CD4-positive, alpha-beta T cell (primary cell): ENCODE measurements at regions not wholly inside any gene's neighbourhood (a gene's known extent, or its start where the extent isn't known, plus 50 kb on each side); places are given as distances from the start of the nearest gene placed in this dataset.

ENCODE experiments used
- ATAC-seq: fragments of 200-7000 bp; cut with Tn5 transposase; one replicate; pipeline ENCODE4 v1.10.0; 2022; ENCODE audit warnings: mild to moderate bottlenecking; ENCODE audit not compliant: poor library complexity
- CTCF ChIA-PET: fragments of 350-600 bp; sonication (Branson Sonifier 250); formaldehyde crosslinking; loops from one replicate; lab custom pipeline; 2021; ENCODE audit warnings: antibody characterized with exemption, inconsistent platforms; lab: Charles Lee
- POLR2A ChIA-PET: fragments of 350-600 bp; sonication (Branson Sonifier 250); formaldehyde crosslinking; loops from one replicate; lab custom pipeline; 2021; ENCODE audit warnings: antibody characterized with exemption, inconsistent platforms; lab: Charles Lee
- DNase-seq, 14 experiments: peaks; one replicate each; pipeline ENCODE4 v3.0.0-alpha.2; 2013 to 2020; ENCODE audit warnings: mixed read lengths in 2 of 14
- H3K27ac ChIP-seq, 2 donors: one replicate each; pipeline versions ENCODE4 v1.5.1 to v1.7.0; 2013; ENCODE audit warnings: low read length in 2 of 2, low read depth in 1 of 2, mild to moderate bottlenecking in 1 of 2
- H3K27me3 ChIP-seq, 2 experiments: 1 replicate in 1 of 2; 2 replicates in 1 of 2; pipeline versions ENCODE4 v1.6.1 to v1.7.0; 2013; ENCODE audit warnings: low read length in 2 of 2, control low read depth in 1 of 2, mild to moderate bottlenecking in 1 of 2, moderate library complexity in 1 of 2; ENCODE audit not compliant: insufficient read depth in 2 of 2, control insufficient read depth in 1 of 2
- H3K36me3 ChIP-seq: one replicate; pipeline ENCODE4 v1.6.1; 2013; ENCODE audit warnings: low read length, control low read depth; ENCODE audit not compliant: insufficient read depth
- H3K4me1 ChIP-seq: one replicate; pipeline ENCODE4 v1.6.1; 2013; ENCODE audit warnings: low read length, control low read depth; ENCODE audit not compliant: insufficient read depth
- H3K4me3 ChIP-seq: one replicate; pipeline ENCODE4 v1.5.1; 2013; ENCODE audit warnings: mild to moderate bottlenecking, low read length, moderate library complexity
- H3K9me3 ChIP-seq, 2 experiments: 1 replicate in 1 of 2; 2 replicates in 1 of 2; pipeline versions ENCODE4 v1.6.1 to v1.7.0; 2013; ENCODE audit warnings: low read length in 2 of 2, mild to moderate bottlenecking in 2 of 2, control low read depth in 1 of 2, moderate library complexity in 1 of 2; ENCODE audit not compliant: control insufficient read depth in 1 of 2, insufficient read depth in 1 of 2
- H3K27ac Mint-ChIP-seq: one replicate; pipeline ENCODE4 v1.8.0; 2020; ENCODE audit warnings: mixed read lengths
- H3K27me3 Mint-ChIP-seq: one replicate; pipeline ENCODE4 v1.8.0; 2021; ENCODE audit warnings: mixed read lengths
- H3K36me3 Mint-ChIP-seq: one replicate; pipeline ENCODE4 v1.8.0; 2021; ENCODE audit warnings: low read depth, mixed read lengths
- H3K4me1 Mint-ChIP-seq: one replicate; pipeline ENCODE4 v1.8.0; 2021; ENCODE audit warnings: low read depth, mixed read lengths
- H3K4me3 Mint-ChIP-seq: one replicate; pipeline ENCODE4 v1.8.0; 2020; ENCODE audit warnings: mild to moderate bottlenecking, mixed read lengths
- H3K9me3 Mint-ChIP-seq: one replicate; pipeline ENCODE4 v1.8.0; 2020; ENCODE audit warnings: mixed read lengths
- CTCF ChIP-seq: fragments of 200-600 bp; IDR thresholded peaks from one replicate; pipeline ENCODE4 v1.8.0; 2022; ENCODE audit warnings: antibody characterized with exemption, mild to moderate bottlenecking
- intact Hi-C, 2 experiments: fragments of 100-400 bp; cut with DNase I in 1 of 2; cut with micrococcal nuclease in 1 of 2; formaldehyde crosslinking; loops; one replicate each; pipeline versions ENCODE4 v1.15.1 to v1.9.0; 2023 to 2025; cut with DNase I, micrococcal nuclease

- ATAC-seq, result no peak
- Mint-ChIP-seq H3K36me3 (no peaks in the 10 kb centered on the region), H3K27me3 (peaks cover 4% of the 10 kb centered on the region), H3K4me3 (no peak overlapping the region), H3K27ac (no peak overlapping the region), H3K9me3 (no peaks in the 10 kb centered on the region), H3K4me1 (no peaks in the 10 kb centered on the region)
- Histone ChIP-seq H3K9me3 (no peaks in the 10 kb centered on the region), H3K27me3 (no peaks in the 10 kb centered on the region), H3K36me3 (no peaks in the 10 kb centered on the region), H3K27ac (no peak overlapping the region), H3K4me1 (no peaks in the 10 kb centered on the region), H3K4me3 (no peak overlapping the region)
- POLR2A ChIA-PET, result no interaction called here
- CTCF ChIA-PET, result no interaction called here
- TF ChIP-seq CTCF, result no peak
- intact Hi-C loops, result no loop called here
- no peak for DNase-seq
Observed at GRCh38 chr16:87163637-87164036, 153.6 kb downstream of the C16orf95 start.

GRCh38 chr16:87165151-87165550, 152.0 kb downstream of the C16orf95 start:
- no peak overlapping the region for H3K4me3 ChIP-seq
- ChIA-PET POLR2A (no interaction called here), CTCF (no interaction called here)
- no peak overlapping the region for H3K27ac ChIP-seq
- no peak overlapping the region for H3K4me3 Mint-ChIP-seq
- H3K27me3 Mint-ChIP-seq, result peaks cover 1% of the 10 kb centered on the region
- H3K9me3 Mint-ChIP-seq, result no peaks in the 10 kb centered on the region
- H3K27ac Mint-ChIP-seq, result no peak overlapping the region
- no peaks in the 10 kb centered on the region for H3K36me3 Mint-ChIP-seq
- no peaks in the 10 kb centered on the region for H3K27me3 ChIP-seq
- no peaks in the 10 kb centered on the region for H3K4me1 Mint-ChIP-seq
- ATAC-seq (no peak), DNase-seq (no peak)
- H3K4me1 ChIP-seq, result no peaks in the 10 kb centered on the region
- no peaks in the 10 kb centered on the region for H3K36me3 ChIP-seq
- intact Hi-C loops, result no loop called here
- TF ChIP-seq CTCF, result no peak
- H3K9me3 ChIP-seq, result no peaks in the 10 kb centered on the region

GRCh38 chr16:87165885-87166284, 151.3 kb downstream of the C16orf95 start:
- Mint-ChIP-seq H3K9me3 (no peaks in the 10 kb centered on the region), H3K27me3 (no peaks in the 10 kb centered on the region), H3K27ac (no peak overlapping the region), H3K4me3 (no peak overlapping the region), H3K4me1 (no peaks in the 10 kb centered on the region), H3K36me3 (no peaks in the 10 kb centered on the region)
- DNase-seq (no peak), ATAC-seq (no peak)
- Histone ChIP-seq H3K36me3 (no peaks in the 10 kb centered on the region), H3K4me3 (no peak overlapping the region), H3K4me1 (no peaks in the 10 kb centered on the region), H3K27ac (no peak overlapping the region), H3K9me3 (no peaks in the 10 kb centered on the region), H3K27me3 (no peaks in the 10 kb centered on the region)
- ChIA-PET POLR2A (no interaction called here), CTCF (no interaction called here)
- intact Hi-C loops, result no loop called here
- TF ChIP-seq CTCF, result no peak
